Transverse colon (tissue), 4 donors: ENCODE measurements at regions not wholly inside any gene's neighbourhood (a gene's known extent, or its start where the extent isn't known, plus 50 kb on each side); places are given as distances from the start of the nearest gene placed in this dataset.

Source experiments
- CTCF ChIP-seq, 5 experiments: fragments of 200-600 bp in 3 of 5; fragments of 450-650 bp in 2 of 5; sonication (generic) in 3 of 5; IDR thresholded peaks; 1 replicate in 2 of 5; 2 replicates in 3 of 5; pipeline ENCODE4 v1.5.1; 2016 to 2017; ENCODE audit warnings: antibody characterized with exemption in 5 of 5, inconsistent platforms in 3 of 5, mild to moderate bottlenecking in 2 of 5, moderate library complexity in 1 of 5
- EP300 ChIP-seq: sonication (generic); formaldehyde crosslinking; IDR thresholded peaks from one replicate; pipeline ENCODE4 v1.6.1; 2017; ENCODE audit warnings: antibody characterized with exemption, low read depth
- POLR2A ChIP-seq: fragments of 450-650 bp; IDR thresholded peaks from one replicate; pipeline ENCODE4 v1.6.1; 2016; ENCODE audit warnings: antibody characterized with exemption, mild to moderate bottlenecking, moderate library complexity
- POLR2AphosphoS5 ChIP-seq, 3 donors: sonication (generic); formaldehyde crosslinking; IDR thresholded peaks; one replicate each; pipeline ENCODE4 v1.6.1; 2016; ENCODE audit warnings: antibody characterized with exemption in 3 of 3

DNA sequence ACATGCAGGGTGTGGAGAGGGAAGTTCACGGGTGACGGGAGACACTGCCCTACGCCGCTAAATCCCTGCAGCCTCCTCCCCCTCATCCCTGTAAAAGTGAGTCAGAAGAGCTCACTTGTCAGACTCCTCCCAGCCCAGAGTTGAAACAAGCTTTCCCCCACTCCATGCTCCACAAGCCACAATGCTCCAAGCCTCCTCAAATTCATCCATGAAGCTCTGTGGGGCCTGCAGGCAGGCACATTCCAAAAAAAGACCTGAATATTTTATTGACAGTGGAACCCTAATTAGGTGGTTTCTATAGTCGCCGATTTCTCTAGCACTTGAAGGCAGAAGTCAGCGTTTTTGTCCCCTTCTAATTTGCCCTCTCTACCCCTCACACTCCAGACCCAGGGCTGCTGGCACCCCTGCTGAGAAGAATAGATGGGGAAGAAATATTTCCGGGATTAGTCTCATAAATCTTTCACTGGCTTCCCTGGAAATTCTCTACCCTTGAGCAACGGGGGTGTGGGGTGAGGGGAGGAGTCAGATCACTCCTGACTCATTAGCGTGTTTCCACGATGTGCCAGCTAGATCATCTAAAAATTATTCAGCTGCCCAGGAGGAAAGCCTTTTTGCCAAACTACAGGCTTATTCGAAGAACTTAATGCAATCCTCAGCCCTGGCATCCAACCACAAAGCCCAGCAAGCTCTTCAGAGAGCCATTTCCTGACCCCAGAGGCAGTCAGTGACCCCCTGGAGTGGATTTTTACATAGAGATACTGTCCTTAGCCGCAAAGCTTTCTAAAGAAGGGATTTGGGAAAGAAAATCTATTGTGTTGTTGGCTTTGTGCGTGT is 97.1 kb downstream of the ENC1 start:
- no peak for TF ChIP-seq CTCF (IDR thresholded peaks at IDR 0.05)
- no peak for TF ChIP-seq POLR2A
- TF ChIP-seq POLR2AphosphoS5 (IDR thresholded peaks at IDR 0.05) = peak in 1 of 3 donors; percentile 6
- no peak for TF ChIP-seq EP300
